H1 (cell line): ENCODE measurements at regions not wholly inside any gene's neighbourhood (a gene's known extent, or its start where the extent isn't known, plus 50 kb on each side); places are given as distances from the start of the nearest gene placed in this dataset.

Experiments used
- CTCF ChIA-PET: fragments of 300-600 bp; sonication (Branson Sonifier 250); formaldehyde crosslinking; loops from one replicate; lab custom pipeline; 2021; ENCODE audit not compliant: partially characterized antibody; lab: Charles Lee
- POLR2A ChIA-PET: fragments of 300-600 bp; sonication (Branson Sonifier 250); formaldehyde crosslinking; loops from one replicate; lab custom pipeline; 2021; ENCODE audit warnings: inconsistent platforms; ENCODE audit not compliant: partially characterized antibody; lab: Charles Lee
- DNase-seq, 2 experiments: peaks; one replicate each; pipeline versions ENCODE4 v3.0.0 to v3.0.0-alpha.2; 2010 to 2022; ENCODE audit warnings: low spot score in 2 of 2, low read depth in 1 of 2, mixed read lengths in 1 of 2
- FAIRE-seq: peaks from 2 replicates; lab custom pipeline; 2011; peaks lifted over from hg19 to GRCh38; lab: Jason Lieb, UNC
- H2AFZ ChIP-seq: 2 replicates; pipeline ENCODE4 v1.8.1; 2012; ENCODE audit warnings: low read length, inconsistent platforms
- H2AK5ac ChIP-seq: 2 replicates; pipeline ENCODE4 v1.6.1; 2013; ENCODE audit warnings: low read depth, low read length
- H2BK120ac ChIP-seq: replicated peaks from 2 replicates; pipeline ENCODE3; 2013; ENCODE audit warnings: low read depth, low read length, inconsistent platforms
- H2BK12ac ChIP-seq: 2 replicates; pipeline ENCODE4 v1.6.1; 2013; ENCODE audit warnings: low read depth, low read length
- H2BK15ac ChIP-seq: 2 replicates; pipeline ENCODE4 v1.6.1; 2013; ENCODE audit warnings: low read length
- H2BK20ac ChIP-seq: 2 replicates; pipeline ENCODE4 v1.6.1; 2013; ENCODE audit warnings: low read length
- H2BK5ac ChIP-seq: 2 replicates; pipeline ENCODE4 v1.6.1; 2013; ENCODE audit warnings: low read depth, low read length
- H3K14ac ChIP-seq: 2 replicates; pipeline ENCODE4 v1.6.1; 2013; ENCODE audit warnings: inconsistent platforms; ENCODE audit not compliant: insufficient read length
- H3K18ac ChIP-seq: 2 replicates; pipeline ENCODE4 v1.6.1; 2013; ENCODE audit warnings: low read length; ENCODE audit errors: extremely low read depth
- H3K23ac ChIP-seq: 2 replicates; pipeline ENCODE4 v1.6.1; 2013; ENCODE audit warnings: inconsistent platforms; ENCODE audit not compliant: insufficient read length
- H3K23me2 ChIP-seq: 2 replicates; pipeline ENCODE4 v1.6.1; 2013; ENCODE audit warnings: low read depth, low read length
- H3K27ac ChIP-seq: 2 replicates; pipeline ENCODE4 v1.6.1; 2011; ENCODE audit warnings: low read depth, low read length, inconsistent platforms
- H3K27me3 ChIP-seq, 4 experiments: replicated peaks in 1 of 4; 1 replicate in 1 of 4; 2 replicates in 3 of 4; pipeline versions ENCODE4 v1.6.1 to v1.8.1; 2011 to 2013; ENCODE audit warnings: low read length in 3 of 4, mild to moderate bottlenecking in 3 of 4, inconsistent platforms in 2 of 4, mixed read lengths in 2 of 4, moderate library complexity in 1 of 4; ENCODE audit not compliant: control insufficient read depth in 3 of 4, insufficient read depth in 3 of 4; ENCODE audit errors: extremely low read depth in 1 of 4
- H3K36me3 ChIP-seq, 4 experiments: 2 replicates each; pipeline versions ENCODE4 v1.6.1 to v1.8.1; 2011 to 2013; ENCODE audit warnings: mild to moderate bottlenecking in 4 of 4, low read length in 3 of 4, moderate library complexity in 2 of 4, control low read depth in 1 of 4, inconsistent platforms in 1 of 4; ENCODE audit not compliant: insufficient read depth in 4 of 4, control insufficient read depth in 2 of 4
- H3K4ac ChIP-seq: replicated peaks from 2 replicates; pipeline ENCODE3; 2013; ENCODE audit warnings: low read length, low read depth, mixed read lengths, inconsistent platforms; ENCODE audit not compliant: insufficient read length
- H3K4me1 ChIP-seq, 4 experiments: replicated peaks in 1 of 4; 1 replicate in 1 of 4; 2 replicates in 3 of 4; pipeline versions ENCODE4 v1.6.1 to v1.8.1; 2011 to 2013; ENCODE audit warnings: low read length in 3 of 4, inconsistent platforms in 2 of 4, mixed read lengths in 1 of 4; ENCODE audit not compliant: insufficient read depth in 4 of 4, control insufficient read depth in 3 of 4
- H3K4me2 ChIP-seq, 2 experiments: 2 replicates each; pipeline versions ENCODE4 v1.6.1 to v1.8.1; 2011 to 2013; ENCODE audit warnings: low read depth in 2 of 2, low read length in 2 of 2, control low read depth in 1 of 2, inconsistent platforms in 1 of 2, mild to moderate bottlenecking in 1 of 2; ENCODE audit not compliant: insufficient read depth in 1 of 2
- H3K4me3 ChIP-seq, 4 experiments: fragments of 200-600, 300-600 bp in 1 of 4; sonication (generic), shearing (Covaris generic), sonication (Bioruptor Twin) in 1 of 4; 2 replicates each; pipeline versions ENCODE4 v1.5.1 to v1.8.1; 2011 to 2016; ENCODE audit warnings: low read length in 4 of 4, low read depth in 3 of 4, control low read depth in 2 of 4, inconsistent platforms in 2 of 4, mild to moderate bottlenecking in 2 of 4, mixed read lengths in 1 of 4, moderate library complexity in 1 of 4; ENCODE audit not compliant: insufficient read depth in 2 of 4; ENCODE audit errors: extremely low read depth in 1 of 4
- H3K56ac ChIP-seq: replicated peaks from 2 replicates; pipeline ENCODE3; 2013; ENCODE audit warnings: low read depth, mild to moderate bottlenecking, mixed read lengths, low read length, inconsistent platforms; ENCODE audit not compliant: insufficient read length
- H3K79me1 ChIP-seq: 2 replicates; pipeline ENCODE4 v1.6.1; 2013; ENCODE audit warnings: low read depth, low read length, control low read depth
- H3K79me2 ChIP-seq, 2 experiments: 2 replicates each; pipeline versions ENCODE4 v1.6.1 to v1.8.1; 2012 to 2013; ENCODE audit warnings: low read length in 2 of 2, mild to moderate bottlenecking in 2 of 2, inconsistent platforms in 1 of 2; ENCODE audit not compliant: insufficient read depth in 2 of 2, control insufficient read depth in 1 of 2
- H3K9ac ChIP-seq, 4 experiments: replicated peaks in 1 of 4; 1 replicate in 1 of 4; 2 replicates in 3 of 4; pipeline versions ENCODE4 v1.6.1 to v1.8.1; 2011 to 2013; ENCODE audit warnings: low read depth in 3 of 4, low read length in 3 of 4, control low read depth in 2 of 4, mild to moderate bottlenecking in 2 of 4, moderate library complexity in 2 of 4, inconsistent platforms in 1 of 4; ENCODE audit errors: extremely low read depth in 1 of 4
- H3K9me3 ChIP-seq, 2 experiments: 2 replicates each; pipeline versions ENCODE4 v1.6.1 to v1.8.1; 2012 to 2013; ENCODE audit warnings: mild to moderate bottlenecking in 2 of 2, moderate library complexity in 2 of 2, control low read depth in 1 of 2, inconsistent platforms in 1 of 2, low read depth in 1 of 2, low read length in 1 of 2, mixed read lengths in 1 of 2; ENCODE audit not compliant: insufficient read depth in 2 of 2
- H4K20me1 ChIP-seq, 2 experiments: replicated peaks in 1 of 2; 2 replicates each; pipeline versions ENCODE3 to v1.8.1; 2011 to 2013; ENCODE audit warnings: inconsistent platforms in 2 of 2, low read length in 2 of 2, mild to moderate bottlenecking in 1 of 2; ENCODE audit not compliant: insufficient read depth in 2 of 2, control insufficient read depth in 1 of 2
- H4K5ac ChIP-seq: 2 replicates; pipeline ENCODE4 v1.6.1; 2013; ENCODE audit warnings: low read length, low read depth, mixed read lengths, inconsistent platforms; ENCODE audit not compliant: insufficient read length
- H4K8ac ChIP-seq: 2 replicates; pipeline ENCODE4 v1.8.0; 2013; ENCODE audit warnings: mild to moderate bottlenecking, moderate library complexity, low read length, inconsistent platforms; ENCODE audit not compliant: insufficient read depth; ENCODE audit errors: extremely low read depth
- H4K91ac ChIP-seq: replicated peaks from 2 replicates; pipeline ENCODE3; 2013; ENCODE audit warnings: low read length, mixed read lengths, inconsistent platforms; ENCODE audit not compliant: insufficient read length
- CREB1 ChIP-seq: IDR thresholded peaks from 2 replicates; pipeline ENCODE4 v1.6.1; 2012; ENCODE audit warnings: inconsistent platforms
- EGR1 ChIP-seq: IDR thresholded peaks from 2 replicates; pipeline ENCODE4 v1.6.1; 2011; ENCODE audit warnings: low read depth, low read length, borderline replicate concordance
- EP300 ChIP-seq, 2 experiments: IDR thresholded peaks; 1 replicate in 1 of 2; 2 replicates in 1 of 2; pipeline ENCODE4 v1.6.1; 2011 to 2012; ENCODE audit warnings: low read depth in 2 of 2, low read length in 2 of 2, mild to moderate bottlenecking in 2 of 2, borderline replicate concordance in 1 of 2, inconsistent platforms in 1 of 2, moderate library complexity in 1 of 2
- EZH2 ChIP-seq: fragments of 200-600 bp; sonication (generic); IDR thresholded peaks from 2 replicates; pipeline ENCODE4 v1.7.1; 2012; ENCODE audit warnings: low read depth, mild to moderate bottlenecking, moderate library complexity, low read length, inconsistent platforms; ENCODE audit not compliant: severe bottlenecking
- FOSL1 ChIP-seq: IDR thresholded peaks from 2 replicates; pipeline ENCODE4 v1.6.1; 2011; ENCODE audit warnings: mild to moderate bottlenecking, low read depth, low read length, moderate library complexity; ENCODE audit not compliant: insufficient read depth
- JUN ChIP-seq: IDR thresholded peaks from 2 replicates; pipeline ENCODE4 v1.6.1; 2011; ENCODE audit warnings: low read depth, mild to moderate bottlenecking, improper control_type of control experiment, low read length
- KDM5A ChIP-seq: fragments of 200-600 bp; IDR thresholded peaks from 2 replicates; pipeline ENCODE4 v1.7.1; 2012; ENCODE audit warnings: mild to moderate bottlenecking, low read length, inconsistent platforms, mixed read lengths
- NANOG ChIP-seq: IDR thresholded peaks from 2 replicates; pipeline ENCODE4 v1.6.1; 2011; ENCODE audit warnings: low read length, low read depth, mild to moderate bottlenecking, inconsistent platforms; ENCODE audit not compliant: insufficient read depth, poor library complexity, severe bottlenecking
- PHF8 ChIP-seq: fragments of 200-600 bp; sonication (generic); conservative IDR thresholded peaks from 2 replicates; pipeline ENCODE4 v1.7.1; 2012; ENCODE audit warnings: low read depth, mild to moderate bottlenecking, inconsistent platforms, low read length, moderate library complexity
- RBBP5 ChIP-seq: IDR thresholded peaks from 2 replicates; pipeline ENCODE4 v1.7.1; 2012; ENCODE audit warnings: low read depth, mild to moderate bottlenecking, inconsistent platforms, low read length, moderate library complexity, borderline replicate concordance
- SP2 ChIP-seq: IDR thresholded peaks from 2 replicates; pipeline ENCODE4 v1.6.1; 2012; ENCODE audit warnings: mild to moderate bottlenecking, low read length, inconsistent platforms
- TEAD4 ChIP-seq: IDR thresholded peaks from 2 replicates; pipeline ENCODE4 v1.6.1; 2012; ENCODE audit warnings: low read depth, low read length, inconsistent platforms, mixed read lengths
- USF2 ChIP-seq: IDR thresholded peaks from 2 replicates; pipeline ENCODE4 v1.6.1; 2011; ENCODE audit warnings: low read length, improper control_type of control experiment
- YY1 ChIP-seq: IDR thresholded peaks from 2 replicates; pipeline ENCODE4 v1.6.1; 2011; ENCODE audit warnings: low read depth, mild to moderate bottlenecking, low read length
- WGBS, 2 experiments: shearing (Covaris generic) in 1 of 2; methylation state at CpG; one replicate each; pipeline versions ENCODE4 v1.1.6 to v1.1.7; 2013 to 2015; ENCODE audit warnings: low lambda C conversion rate in 2 of 2, mixed read lengths in 2 of 2, inconsistent platforms in 1 of 2, low coverage in 1 of 2, missing lambda C conversion rate in 1 of 2; ENCODE audit not compliant: insufficient replicate concordance in 2 of 2, insufficient coverage in 1 of 2, insufficient read length in 1 of 2; ENCODE audit errors: extremely low coverage in 1 of 2, missing lambda C conversion rate in 1 of 2; 5-methylcytosine and 5-hydroxymethylcytosine counted together

DNA sequence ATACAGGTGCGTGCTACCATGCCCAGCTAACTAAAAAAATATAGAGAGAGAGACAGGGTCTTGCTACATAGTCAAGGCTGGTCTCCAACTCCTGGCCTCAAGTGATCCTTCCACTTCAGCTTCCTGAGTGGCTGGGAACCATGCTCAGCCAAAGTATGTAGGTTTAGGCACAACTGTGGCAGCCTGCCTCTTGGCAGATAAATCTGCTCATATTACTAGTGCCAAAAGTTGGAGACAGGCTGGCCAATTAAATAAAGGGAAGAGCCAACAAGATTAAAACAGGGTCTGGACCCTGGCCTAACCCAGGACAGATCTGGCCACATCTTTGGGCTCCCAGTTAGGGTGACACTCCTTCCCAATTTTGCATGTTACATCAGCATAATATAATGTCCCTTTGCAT, 151.7 kb downstream of the CBLN1 start:
- no peak overlapping the region for H2BK20ac ChIP-seq
- no peak overlapping the region for H3K4ac ChIP-seq
- 100% methylated on average over 1 of the region's 1 CpG; no CpG with 5 or more reads in 1 of the 2 experiments for WGBS, 2 experiments
- no peak overlapping the region for H3K4me2 ChIP-seq
- no peak overlapping the region for H3K27ac ChIP-seq
- H4K91ac ChIP-seq = no peak overlapping the region
- H4K8ac ChIP-seq = no peak overlapping the region
- no peak overlapping the region for H2BK15ac ChIP-seq
- no peaks in the 10 kb centered on the region for H3K79me2 ChIP-seq
- DNase-seq (no peak), FAIRE-seq (no peak)
- no peak overlapping the region for H2BK5ac ChIP-seq
- H2BK12ac ChIP-seq = no peak overlapping the region
- H3K36me3 ChIP-seq = no peaks in the 10 kb centered on the region
- H3K23ac ChIP-seq = no peak overlapping the region
- no peaks in the 10 kb centered on the region for H3K23me2 ChIP-seq
- no peak overlapping the region for H3K4me3 ChIP-seq
- H3K9ac ChIP-seq = no peak overlapping the region
- H3K56ac ChIP-seq = no peak overlapping the region
- H4K20me1 ChIP-seq = no peaks in the 10 kb centered on the region
- no peak overlapping the region for H2AFZ ChIP-seq
- H3K18ac ChIP-seq = no peak overlapping the region
- no peak overlapping the region for H2AK5ac ChIP-seq
- no peaks in the 10 kb centered on the region for H3K4me1 ChIP-seq
- H3K14ac ChIP-seq = no peak overlapping the region
- POLR2A ChIA-PET = interaction anchor here (0.7 kb wide), 1 partner anchor 182 kb away, joined by 3 read pairs; no protein-coding TSS in a partner anchor
- no peaks in the 10 kb centered on the region for H3K9me3 ChIP-seq
- no peak overlapping the region for H2BK120ac ChIP-seq
- CTCF ChIA-PET = interaction anchor here (0.6 to 4.1 kb wide), 6 partner anchors 10 to 219 kb away, joined by 3 to 17 read pairs (median 4); no protein-coding TSS in a partner anchor
- no peak overlapping the region for H4K5ac ChIP-seq
- H3K27me3 ChIP-seq = no peaks in the 10 kb centered on the region
- no peaks in the 10 kb centered on the region for H3K79me1 ChIP-seq
- TF ChIP-seq FOSL1 = no peak
- TF ChIP-seq CREB1 = no peak
- TF ChIP-seq TEAD4 = no peak
- TF ChIP-seq JUN = no peak
- no peak for TF ChIP-seq EP300 (IDR thresholded peaks at IDR 0.05; ENCODE audit: borderline replicate concordance in 1 of 2, low read depth in 2 of 2, low read length in 2 of 2)
- no peak for TF ChIP-seq USF2
- no peak for TF ChIP-seq NANOG
- TF ChIP-seq EZH2 = no peak
- TF ChIP-seq KDM5A = no peak
- no peak for TF ChIP-seq RBBP5
- no peak for TF ChIP-seq YY1
- TF ChIP-seq SP2 = no peak
- TF ChIP-seq PHF8 = no peak
- no peak for TF ChIP-seq EGR1
